ENCODE measurements at regions not wholly inside any gene's neighbourhood (a gene's known extent, or its start where the extent isn't known, plus 50 kb on each side); places are given as distances from the start of the nearest gene placed in this dataset.

DNA sequence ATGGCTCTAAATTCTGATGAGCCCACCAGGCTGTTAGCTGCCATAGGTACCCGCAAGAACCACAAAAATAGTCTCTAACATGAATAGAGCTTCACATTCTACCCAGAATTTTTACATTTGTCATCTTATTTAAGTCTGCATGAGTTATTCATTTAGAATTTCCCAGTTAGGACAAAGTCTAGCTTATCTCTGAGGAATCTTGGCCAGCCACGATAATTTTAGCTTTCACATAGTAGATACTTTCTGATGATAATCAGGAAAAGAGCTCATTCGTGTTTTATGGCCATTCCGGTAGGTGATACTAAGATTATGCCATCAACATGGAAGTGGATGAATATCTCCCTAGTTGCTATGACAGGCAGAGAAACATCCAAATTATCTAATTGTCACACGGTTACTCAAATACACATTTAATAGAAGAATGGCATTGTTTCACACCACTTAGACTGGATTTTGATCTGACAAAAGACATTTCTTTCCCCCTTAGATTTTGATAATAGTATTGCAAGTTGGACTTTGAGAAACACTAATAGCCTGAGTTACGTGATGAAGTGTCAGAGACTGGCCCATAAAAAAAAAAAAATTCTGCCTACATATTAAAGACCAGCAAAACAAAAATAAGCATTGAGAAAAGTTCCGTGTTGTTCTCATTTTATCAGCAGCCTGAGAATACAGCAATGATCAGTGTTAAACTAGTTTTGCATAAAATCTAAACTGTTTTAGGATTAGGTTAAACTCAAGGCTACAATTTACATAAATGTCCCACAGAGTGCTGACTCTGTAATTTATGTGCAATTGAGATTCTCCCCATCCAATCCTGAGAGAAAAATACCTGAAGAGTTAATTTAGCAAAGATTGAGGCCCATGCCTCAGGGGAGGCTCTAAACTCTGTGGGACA, 397.5 kb upstream of the ARID1B start:
- RAD21 ChIA-PET (ENCODE audit: low non-redundant PET in 1 of 2, low total read pairs in 2 of 2, uncharacterized antibody in 2 of 2, unreplicated experiment in 2 of 2): no interaction called here
- Histone ChIP-seq H2AFZ (ENCODE audit: low read depth, low read length, poor library complexity, severe bottlenecking) (peak overlapping the region; percentile 56), H3K4me1 (ENCODE audit: control insufficient read depth in 1 of 2, insufficient read depth in 2 of 2, low read length in 2 of 2) (peaks cover 11% of the 10 kb centered on the region in 2 experiments), H3K79me2 (ENCODE audit: insufficient read depth, low read length) (no peaks in the 10 kb centered on the region), H3K27ac (ENCODE audit: low read depth, low read length) (no peak overlapping the region), H3K27me3 (ENCODE audit: insufficient read depth, low read length) (no peaks in the 10 kb centered on the region), H3K36me3 (ENCODE audit: control insufficient read depth in 1 of 2, insufficient read depth in 2 of 2, low read length in 2 of 2) (no peaks in the 10 kb centered on the region), H3K9me3 (ENCODE audit: control insufficient read depth in 1 of 2, insufficient read depth in 1 of 2, low read depth in 1 of 2, low read length in 2 of 2) (no peaks in the 10 kb centered on the region), H3K4me3 (replicated peaks in 1 of 2; ENCODE audit: low read depth in 1 of 2, low read length in 2 of 2) (no peak overlapping the region), H3K9me2 (ENCODE audit: insufficient read depth) (no peaks in the 10 kb centered on the region), H3K9ac (ENCODE audit: low read length) (no peak overlapping the region), H3K4me2 (ENCODE audit: low read length) (peak overlapping the region; percentile 48), H4K20me1 (ENCODE audit: insufficient read depth) (no peaks in the 10 kb centered on the region)
- CTCF ChIA-PET: no interaction called here
- no peak; the same call in 1 of the 2 replicates for ATAC-seq
- BruUV-seq (replicated peaks): no TSS peak
- DNase-seq (ENCODE audit: low read depth, low spot score): no peak
- POLR2A ChIA-PET: no interaction called here
- intact Hi-C loops (cut with micrococcal nuclease): no loop called here
- TF ChIP-seq ZFX (IDR thresholded peaks at IDR 0.05) (no peak), CEBPB (IDR thresholded peaks at IDR 0.05; ENCODE audit: low read depth) (no peak), SIN3A (IDR thresholded peaks at IDR 0.05; ENCODE audit: low read depth) (no peak), ZBTB33 (IDR thresholded peaks at IDR 0.05; ENCODE audit: extremely low read depth, insufficient replicate concordance, low read length) (no peak), FOSL1 (IDR thresholded peaks at IDR 0.05; ENCODE audit: low read depth) (no peak), ZNF274 (IDR thresholded peaks at IDR 0.05; ENCODE audit: low read depth, low read length) (no peak), CBX3 (IDR thresholded peaks at IDR 0.05; ENCODE audit: low read depth) (no peak)
- TF ChIP-seq, protein P1, sequence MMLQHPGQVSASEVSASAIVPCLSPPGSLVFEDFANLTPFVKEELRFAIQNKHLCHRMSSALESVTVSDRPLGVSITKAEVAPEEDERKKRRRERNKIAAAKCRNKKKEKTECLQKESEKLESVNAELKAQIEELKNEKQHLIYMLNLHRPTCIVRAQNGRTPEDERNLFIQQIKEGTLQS (IDR thresholded peaks at IDR 0.05): no peak
